ENCODE measurements at regions not wholly inside any gene's neighbourhood (a gene's known extent, or its start where the extent isn't known, plus 50 kb on each side); places are given as distances from the start of the nearest gene placed in this dataset.

GRCh38 chr7:64099656-64100531 lies 54.7 kb downstream of the ZNF727 start:
- TF ChIP-seq ZC3H11A (IDR thresholded peaks at IDR 0.05) (no peak), CHD4 (IDR thresholded peaks at IDR 0.05; ENCODE audit: borderline replicate concordance) (no peak), MAZ (IDR thresholded peaks at IDR 0.05; ENCODE audit: borderline replicate concordance, low read depth, low read length) (no peak)
- TF ChIP-seq, protein P1, sequence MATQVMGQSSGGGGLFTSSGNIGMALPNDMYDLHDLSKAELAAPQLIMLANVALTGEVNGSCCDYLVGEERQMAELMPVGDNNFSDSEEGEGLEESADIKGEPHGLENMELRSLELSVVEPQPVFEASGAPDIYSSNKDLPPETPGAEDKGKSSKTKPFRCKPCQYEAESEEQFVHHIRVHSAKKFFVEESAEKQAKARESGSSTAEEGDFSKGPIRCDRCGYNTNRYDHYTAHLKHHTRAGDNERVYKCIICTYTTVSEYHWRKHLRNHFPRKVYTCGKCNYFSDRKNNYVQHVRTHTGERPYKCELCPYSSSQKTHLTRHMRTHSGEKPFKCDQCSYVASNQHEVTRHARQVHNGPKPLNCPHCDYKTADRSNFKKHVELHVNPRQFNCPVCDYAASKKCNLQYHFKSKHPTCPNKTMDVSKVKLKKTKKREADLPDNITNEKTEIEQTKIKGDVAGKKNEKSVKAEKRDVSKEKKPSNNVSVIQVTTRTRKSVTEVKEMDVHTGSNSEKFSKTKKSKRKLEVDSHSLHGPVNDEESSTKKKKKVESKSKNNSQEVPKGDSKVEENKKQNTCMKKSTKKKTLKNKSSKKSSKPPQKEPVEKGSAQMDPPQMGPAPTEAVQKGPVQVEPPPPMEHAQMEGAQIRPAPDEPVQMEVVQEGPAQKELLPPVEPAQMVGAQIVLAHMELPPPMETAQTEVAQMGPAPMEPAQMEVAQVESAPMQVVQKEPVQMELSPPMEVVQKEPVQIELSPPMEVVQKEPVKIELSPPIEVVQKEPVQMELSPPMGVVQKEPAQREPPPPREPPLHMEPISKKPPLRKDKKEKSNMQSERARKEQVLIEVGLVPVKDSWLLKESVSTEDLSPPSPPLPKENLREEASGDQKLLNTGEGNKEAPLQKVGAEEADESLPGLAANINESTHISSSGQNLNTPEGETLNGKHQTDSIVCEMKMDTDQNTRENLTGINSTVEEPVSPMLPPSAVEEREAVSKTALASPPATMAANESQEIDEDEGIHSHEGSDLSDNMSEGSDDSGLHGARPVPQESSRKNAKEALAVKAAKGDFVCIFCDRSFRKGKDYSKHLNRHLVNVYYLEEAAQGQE (IDR thresholded peaks at IDR 0.05): no peak
- TF ChIP-seq, protein P2, sequence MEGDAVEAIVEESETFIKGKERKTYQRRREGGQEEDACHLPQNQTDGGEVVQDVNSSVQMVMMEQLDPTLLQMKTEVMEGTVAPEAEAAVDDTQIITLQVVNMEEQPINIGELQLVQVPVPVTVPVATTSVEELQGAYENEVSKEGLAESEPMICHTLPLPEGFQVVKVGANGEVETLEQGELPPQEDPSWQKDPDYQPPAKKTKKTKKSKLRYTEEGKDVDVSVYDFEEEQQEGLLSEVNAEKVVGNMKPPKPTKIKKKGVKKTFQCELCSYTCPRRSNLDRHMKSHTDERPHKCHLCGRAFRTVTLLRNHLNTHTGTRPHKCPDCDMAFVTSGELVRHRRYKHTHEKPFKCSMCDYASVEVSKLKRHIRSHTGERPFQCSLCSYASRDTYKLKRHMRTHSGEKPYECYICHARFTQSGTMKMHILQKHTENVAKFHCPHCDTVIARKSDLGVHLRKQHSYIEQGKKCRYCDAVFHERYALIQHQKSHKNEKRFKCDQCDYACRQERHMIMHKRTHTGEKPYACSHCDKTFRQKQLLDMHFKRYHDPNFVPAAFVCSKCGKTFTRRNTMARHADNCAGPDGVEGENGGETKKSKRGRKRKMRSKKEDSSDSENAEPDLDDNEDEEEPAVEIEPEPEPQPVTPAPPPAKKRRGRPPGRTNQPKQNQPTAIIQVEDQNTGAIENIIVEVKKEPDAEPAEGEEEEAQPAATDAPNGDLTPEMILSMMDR (IDR thresholded peaks at IDR 0.05): no peak
- TF ChIP-seq, protein P3, sequence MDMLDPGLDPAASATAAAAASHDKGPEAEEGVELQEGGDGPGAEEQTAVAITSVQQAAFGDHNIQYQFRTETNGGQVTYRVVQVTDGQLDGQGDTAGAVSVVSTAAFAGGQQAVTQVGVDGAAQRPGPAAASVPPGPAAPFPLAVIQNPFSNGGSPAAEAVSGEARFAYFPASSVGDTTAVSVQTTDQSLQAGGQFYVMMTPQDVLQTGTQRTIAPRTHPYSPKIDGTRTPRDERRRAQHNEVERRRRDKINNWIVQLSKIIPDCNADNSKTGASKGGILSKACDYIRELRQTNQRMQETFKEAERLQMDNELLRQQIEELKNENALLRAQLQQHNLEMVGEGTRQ (IDR thresholded peaks at IDR 0.05): no peak
